Peyer's patch (tissue), 4 donors: ENCODE measurements at regions not wholly inside any gene's neighbourhood (a gene's known extent, or its start where the extent isn't known, plus 50 kb on each side); places are given as distances from the start of the nearest gene placed in this dataset.

Source experiments
- DNase-seq, 3 donors: peaks; one replicate each; pipeline ENCODE4 v3.0.0-alpha.2; 2017 to 2019
- H3K27ac ChIP-seq, 4 donors: fragments of 200-600 bp; sonication (generic); one replicate each; pipeline ENCODE4 v1.5.1; 2016 to 2019
- H3K27me3 ChIP-seq, 2 donors: fragments of 200-600 bp; sonication (generic); one replicate each; pipeline ENCODE4 v1.5.1; 2019
- H3K36me3 ChIP-seq, 3 donors: fragments of 200-600 bp; sonication (generic); one replicate each; pipeline ENCODE4 v1.5.1; 2016 to 2019
- H3K4me1 ChIP-seq, 4 donors: fragments of 200-600 bp; sonication (generic); one replicate each; pipeline ENCODE4 v1.5.1; 2016 to 2019
- H3K4me3 ChIP-seq, 4 donors: fragments of 200-600 bp; sonication (generic); 1 replicate in 3 of 4; 2 replicates in 1 of 4; pipeline ENCODE4 v1.5.1; 2016 to 2019; ENCODE audit warnings: mild to moderate bottlenecking in 1 of 4
- H3K9me3 ChIP-seq, 4 donors: fragments of 200-600 bp; sonication (generic); one replicate each; pipeline ENCODE4 v1.5.1; 2016 to 2019; ENCODE audit warnings: mild to moderate bottlenecking in 1 of 4
- POLR2A ChIP-seq, 2 donors: fragments of 450-650 bp; IDR thresholded peaks; one replicate each; pipeline ENCODE4 v1.5.1; 2017; ENCODE audit warnings: antibody characterized with exemption in 2 of 2, mild to moderate bottlenecking in 2 of 2, moderate library complexity in 2 of 2
- TF ChIP-seq, protein P1 (sequence below), 6 experiments: fragments of 450-650 bp in 4 of 6; fragments of 200-600 bp in 2 of 6; sonication (generic) in 1 of 6; IDR thresholded peaks; one replicate each; pipeline ENCODE4 v1.5.1; 2017 to 2019; ENCODE audit warnings: antibody characterized with exemption in 6 of 6, mild to moderate bottlenecking in 3 of 6, moderate library complexity in 1 of 6

DNA sequence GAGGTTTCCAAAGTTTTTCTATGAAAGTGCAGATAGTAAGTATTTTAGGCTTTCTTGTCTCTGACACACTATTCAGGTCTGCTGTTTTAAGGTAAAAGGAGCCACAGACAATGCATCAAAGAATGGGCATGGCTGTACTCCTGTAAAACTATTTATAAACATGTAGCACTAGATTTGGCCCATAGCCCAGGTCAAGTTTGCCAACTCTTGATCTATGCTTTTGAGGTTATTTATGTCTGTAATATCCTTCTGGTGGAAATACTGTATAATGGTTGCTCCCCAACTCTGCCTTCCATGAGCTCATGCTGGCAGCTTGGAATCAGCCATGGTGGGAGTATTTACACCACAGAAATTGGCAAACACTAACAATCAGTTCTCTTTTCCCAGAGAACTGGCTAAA, 244.6 kb downstream of the BUB3 start:
- no peak for DNase-seq
- Histone ChIP-seq H3K36me3 (no peaks in the 10 kb centered on the region), H3K27ac (no peak overlapping the region), H3K4me3 (no peak overlapping the region), H3K9me3 (no peaks in the 10 kb centered on the region), H3K27me3 (no peaks in the 10 kb centered on the region), H3K4me1 (peaks cover 0 to 14% (median 2%) of the 10 kb centered on the region in 4 donors)
- TF ChIP-seq POLR2A (IDR thresholded peaks at IDR 0.05) = no peak
- TF ChIP-seq, protein P1, sequence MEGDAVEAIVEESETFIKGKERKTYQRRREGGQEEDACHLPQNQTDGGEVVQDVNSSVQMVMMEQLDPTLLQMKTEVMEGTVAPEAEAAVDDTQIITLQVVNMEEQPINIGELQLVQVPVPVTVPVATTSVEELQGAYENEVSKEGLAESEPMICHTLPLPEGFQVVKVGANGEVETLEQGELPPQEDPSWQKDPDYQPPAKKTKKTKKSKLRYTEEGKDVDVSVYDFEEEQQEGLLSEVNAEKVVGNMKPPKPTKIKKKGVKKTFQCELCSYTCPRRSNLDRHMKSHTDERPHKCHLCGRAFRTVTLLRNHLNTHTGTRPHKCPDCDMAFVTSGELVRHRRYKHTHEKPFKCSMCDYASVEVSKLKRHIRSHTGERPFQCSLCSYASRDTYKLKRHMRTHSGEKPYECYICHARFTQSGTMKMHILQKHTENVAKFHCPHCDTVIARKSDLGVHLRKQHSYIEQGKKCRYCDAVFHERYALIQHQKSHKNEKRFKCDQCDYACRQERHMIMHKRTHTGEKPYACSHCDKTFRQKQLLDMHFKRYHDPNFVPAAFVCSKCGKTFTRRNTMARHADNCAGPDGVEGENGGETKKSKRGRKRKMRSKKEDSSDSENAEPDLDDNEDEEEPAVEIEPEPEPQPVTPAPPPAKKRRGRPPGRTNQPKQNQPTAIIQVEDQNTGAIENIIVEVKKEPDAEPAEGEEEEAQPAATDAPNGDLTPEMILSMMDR (IDR thresholded peaks at IDR 0.05) = no peak

DNA sequence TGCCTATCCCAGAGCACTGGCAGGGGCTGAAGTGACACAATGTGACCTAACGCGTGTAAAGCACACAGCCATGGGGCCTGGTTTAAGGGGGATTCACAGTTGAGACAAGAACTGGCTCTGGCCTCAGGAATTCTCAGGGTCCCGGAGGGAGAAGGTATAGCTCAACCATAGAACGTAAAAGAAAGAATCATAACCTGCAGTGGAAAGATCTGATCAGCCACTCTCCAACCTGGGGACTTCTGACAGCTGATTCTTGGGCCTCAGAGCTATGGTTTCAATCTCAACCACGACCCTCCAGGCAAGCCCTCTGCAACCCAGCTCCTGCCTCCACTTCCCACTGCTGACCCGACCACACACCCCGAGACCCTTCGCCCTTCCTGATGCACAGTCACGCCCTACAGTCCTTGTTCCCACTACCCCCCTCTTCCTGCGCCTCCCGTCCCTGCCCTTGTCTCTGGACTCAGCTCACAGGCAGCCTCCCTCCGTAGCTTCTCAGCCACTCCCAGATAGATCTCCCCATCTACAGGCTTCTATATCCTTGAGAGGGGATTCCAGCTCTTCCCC, 245.2 kb downstream of the BUB3 start:
- no peak for DNase-seq
- Histone ChIP-seq H3K9me3 (no peaks in the 10 kb centered on the region), H3K4me3 (no peak overlapping the region), H3K27ac (no peak overlapping the region), H3K4me1 (peaks cover 0 to 14% (median 2%) of the 10 kb centered on the region in 4 donors), H3K27me3 (no peaks in the 10 kb centered on the region), H3K36me3 (no peaks in the 10 kb centered on the region)
- TF ChIP-seq POLR2A (IDR thresholded peaks at IDR 0.05) = no peak
- TF ChIP-seq, protein P1 (IDR thresholded peaks at IDR 0.05) = no peak

DNA sequence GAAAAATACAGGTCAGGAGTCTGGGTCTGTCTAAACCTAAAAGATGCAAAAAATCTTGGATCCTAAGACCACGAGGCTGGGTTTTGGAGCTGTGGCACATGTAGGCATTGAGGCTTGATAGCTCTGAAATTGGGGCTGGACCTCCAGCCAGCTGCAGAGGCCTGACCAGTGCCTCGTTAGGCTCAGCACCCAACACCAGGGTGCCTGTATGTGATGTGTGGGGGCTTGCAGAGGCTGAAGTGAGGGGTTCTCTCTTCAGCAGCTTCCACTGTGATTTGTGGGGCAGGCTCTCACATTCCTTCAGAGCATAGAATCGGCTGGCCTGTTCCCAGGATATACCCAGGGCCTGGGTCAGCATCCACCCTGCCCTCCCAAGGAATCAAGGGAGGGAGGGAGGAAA, 247.8 kb downstream of the BUB3 start:
- no peak for TF ChIP-seq POLR2A (IDR thresholded peaks at IDR 0.05)
- TF ChIP-seq, protein P1 (IDR thresholded peaks at IDR 0.05) = no peak
- Histone ChIP-seq H3K27ac (peak overlapping the region in 1 of 4 donors; percentile 64), H3K36me3 (no peaks in the 10 kb centered on the region), H3K4me3 (no peak overlapping the region), H3K4me1 (peaks cover 0 to 14% (median 2%) of the 10 kb centered on the region in 4 donors), H3K27me3 (no peaks in the 10 kb centered on the region), H3K9me3 (no peaks in the 10 kb centered on the region)
- DNase-seq = no peak

DNA sequence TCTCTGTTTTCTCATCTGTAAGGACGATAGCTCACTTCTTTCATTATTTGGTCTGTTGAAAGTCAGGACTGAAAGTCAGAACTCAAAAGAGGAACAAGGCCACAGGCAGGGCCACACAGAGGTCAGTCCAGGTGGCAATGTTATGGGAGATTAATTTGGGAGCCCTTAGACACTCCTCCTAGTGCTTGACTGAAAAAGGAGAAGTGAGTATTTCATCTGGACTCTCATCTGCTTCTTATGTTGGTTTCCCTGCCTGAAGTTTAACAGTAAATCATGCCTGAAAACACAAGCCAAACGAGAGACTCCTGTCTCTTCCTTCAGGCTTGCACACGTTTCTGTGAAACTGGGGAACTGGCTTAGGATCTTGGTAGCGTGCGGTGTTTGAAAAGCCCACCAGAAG, 248.5 kb downstream of the BUB3 start:
- H3K4me3 ChIP-seq = no peak overlapping the region
- no peaks in the 10 kb centered on the region for H3K36me3 ChIP-seq
- no peak for TF ChIP-seq POLR2A (IDR thresholded peaks at IDR 0.05)
- TF ChIP-seq, protein P1 (IDR thresholded peaks at IDR 0.05) = no peak
- DNase-seq = peak in 2 of 3 donors; percentile 56 to 72
- H3K4me1 ChIP-seq = peaks cover 0 to 14% (median 2%) of the 10 kb centered on the region in 4 donors
- H3K9me3 ChIP-seq = no peaks in the 10 kb centered on the region
- no peaks in the 10 kb centered on the region for H3K27me3 ChIP-seq
- peak overlapping the region in 1 of 4 donors; percentile 64 for H3K27ac ChIP-seq

DNA sequence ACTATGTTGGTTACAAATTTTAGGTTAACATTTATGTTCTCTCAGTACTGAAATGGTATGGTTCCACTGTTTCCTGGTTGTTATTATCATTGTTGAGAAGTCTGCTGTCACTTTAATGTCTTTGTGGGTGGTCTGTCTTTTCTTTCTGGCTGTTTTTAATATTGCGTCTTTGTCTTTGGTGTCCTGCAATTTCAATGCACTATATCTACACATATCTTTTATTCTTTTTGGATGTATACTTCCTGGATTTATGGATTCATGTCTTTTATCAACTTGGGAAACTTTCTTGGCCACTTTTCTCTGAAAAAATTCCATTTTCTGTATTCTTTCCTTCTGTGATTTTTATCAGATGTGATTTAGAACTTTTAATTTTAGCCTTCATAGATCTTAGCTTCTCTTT, 250.2 kb downstream of the BUB3 start:
- Histone ChIP-seq H3K27me3 (no peaks in the 10 kb centered on the region), H3K36me3 (no peaks in the 10 kb centered on the region), H3K4me1 (peaks cover 0 to 7% (median 2%) of the 10 kb centered on the region in 4 donors), H3K9me3 (no peaks in the 10 kb centered on the region), H3K27ac (no peak overlapping the region), H3K4me3 (no peak overlapping the region)
- DNase-seq = no peak
- TF ChIP-seq, protein P1 (IDR thresholded peaks at IDR 0.05) = no peak
- no peak for TF ChIP-seq POLR2A (IDR thresholded peaks at IDR 0.05)

DNA sequence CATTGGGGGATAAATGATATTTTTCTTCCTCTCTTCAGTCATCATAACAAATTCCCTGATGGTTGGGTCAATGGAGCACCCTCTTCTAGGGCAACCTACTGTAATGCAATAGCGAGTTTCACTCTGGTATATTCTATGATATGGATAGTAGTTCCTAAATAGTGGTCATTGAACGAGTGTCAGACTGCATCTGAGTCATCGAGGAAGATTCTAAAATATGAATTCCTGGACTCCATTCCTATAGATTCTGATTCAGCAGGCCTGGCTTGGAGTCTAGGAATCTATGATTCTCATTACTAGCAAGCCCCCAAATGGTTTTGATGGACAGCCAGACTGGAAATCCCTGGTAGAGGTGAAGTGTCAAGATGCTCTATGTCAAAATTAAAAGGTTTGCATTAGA, 254.5 kb downstream of the BUB3 start:
- Histone ChIP-seq H3K4me3 (no peak overlapping the region), H3K9me3 (no peaks in the 10 kb centered on the region), H3K36me3 (no peaks in the 10 kb centered on the region), H3K27me3 (no peaks in the 10 kb centered on the region), H3K27ac (no peak overlapping the region), H3K4me1 (no peaks in the 10 kb centered on the region)
- TF ChIP-seq POLR2A (IDR thresholded peaks at IDR 0.05) = no peak
- TF ChIP-seq, protein P1 (IDR thresholded peaks at IDR 0.05) = no peak
- no peak for DNase-seq
